ENCODE measurements at regions not wholly inside any gene's neighbourhood (a gene's known extent, or its start where the extent isn't known, plus 50 kb on each side); places are given as distances from the start of the nearest gene placed in this dataset.

- ATAC-seq: no peak
- no peak for TF ChIP-seq RARB (CRISPR knock-in tag; IDR thresholded peaks at IDR 0.05)
- no peak for TF ChIP-seq ISL1 (CRISPR knock-in tag; IDR thresholded peaks at IDR 0.05)
- no peak for TF ChIP-seq GLIS3 (CRISPR knock-in tag; IDR thresholded peaks at IDR 0.05)
Observed at GRCh38 chr2:2681711-2682251, 350.7 kb upstream of the MYT1L start.

- no peak for ATAC-seq
- no peak for TF ChIP-seq ZNF8 (CRISPR knock-in tag; IDR thresholded peaks at IDR 0.05)
- TF ChIP-seq ZFP30 (CRISPR knock-in tag; IDR thresholded peaks at IDR 0.05): no peak
- TF ChIP-seq TSHZ2 (CRISPR knock-in tag; IDR thresholded peaks at IDR 0.05): no peak
- no peak for TF ChIP-seq GLIS3 (CRISPR knock-in tag; IDR thresholded peaks at IDR 0.05)
- TF ChIP-seq ZNF70 (CRISPR knock-in tag; IDR thresholded peaks at IDR 0.05): no peak
- TF ChIP-seq ESRRG (CRISPR knock-in tag; IDR thresholded peaks at IDR 0.05): no peak
- no peak for TF ChIP-seq BACH2 (CRISPR knock-in tag; IDR thresholded peaks at IDR 0.05; ENCODE audit: borderline replicate concordance)
- TF ChIP-seq ZFP3 (CRISPR knock-in tag; IDR thresholded peaks at IDR 0.05): no peak
- TF ChIP-seq ISL1 (CRISPR knock-in tag; IDR thresholded peaks at IDR 0.05): no peak
- TF ChIP-seq RARB (CRISPR knock-in tag; IDR thresholded peaks at IDR 0.05): no peak
- no peak for TF ChIP-seq TOX (CRISPR knock-in tag; IDR thresholded peaks at IDR 0.05; ENCODE audit: borderline replicate concordance)
- TF ChIP-seq ZNF565 (CRISPR knock-in tag; conservative IDR thresholded peaks at IDR 0.05; ENCODE audit: low read depth): no peak
- no peak for TF ChIP-seq TCF4 (CRISPR knock-in tag; IDR thresholded peaks at IDR 0.05; ENCODE audit: borderline replicate concordance)
- no peak for TF ChIP-seq POU6F1 (CRISPR knock-in tag; IDR thresholded peaks at IDR 0.05; ENCODE audit: borderline replicate concordance, low read depth)
Observed at GRCh38 chr2:2681085-2681484, 350.0 kb upstream of the MYT1L start.

GRCh38 chr2:2674831-2675230, 343.8 kb upstream of the MYT1L start:
- no peak for TF ChIP-seq ZFP3 (CRISPR knock-in tag; IDR thresholded peaks at IDR 0.05)
- TF ChIP-seq GLIS3 (CRISPR knock-in tag; IDR thresholded peaks at IDR 0.05): no peak
- no peak for TF ChIP-seq ZNF70 (CRISPR knock-in tag; IDR thresholded peaks at IDR 0.05)
- no peak for TF ChIP-seq ESRRG (CRISPR knock-in tag; IDR thresholded peaks at IDR 0.05)
- TF ChIP-seq TOX (CRISPR knock-in tag; IDR thresholded peaks at IDR 0.05; ENCODE audit: borderline replicate concordance): no peak
- no peak for TF ChIP-seq SNAI2 (CRISPR knock-in tag; IDR thresholded peaks at IDR 0.05)
- no peak for TF ChIP-seq ZNF8 (CRISPR knock-in tag; IDR thresholded peaks at IDR 0.05)
- TF ChIP-seq POU6F1 (CRISPR knock-in tag; IDR thresholded peaks at IDR 0.05; ENCODE audit: borderline replicate concordance, low read depth): no peak
- TF ChIP-seq CREB5 (CRISPR knock-in tag; IDR thresholded peaks at IDR 0.05; ENCODE audit: low read depth): no peak
- no peak for TF ChIP-seq ARNTL (CRISPR knock-in tag; IDR thresholded peaks at IDR 0.05; ENCODE audit: borderline replicate concordance, low read depth)
- TF ChIP-seq ZNF565 (CRISPR knock-in tag; conservative IDR thresholded peaks at IDR 0.05; ENCODE audit: low read depth): no peak
- no peak for TF ChIP-seq BACH2 (CRISPR knock-in tag; IDR thresholded peaks at IDR 0.05; ENCODE audit: borderline replicate concordance)
- ATAC-seq: no peak

GRCh38 chr2:2673406-2673805, 342.3 kb upstream of the MYT1L start:
- TF ChIP-seq PPARA (CRISPR knock-in tag; IDR thresholded peaks at IDR 0.05; ENCODE audit: borderline replicate concordance): no peak
- TF ChIP-seq POU6F1 (CRISPR knock-in tag; IDR thresholded peaks at IDR 0.05; ENCODE audit: borderline replicate concordance, low read depth): no peak
- no peak for TF ChIP-seq SNAI2 (CRISPR knock-in tag; IDR thresholded peaks at IDR 0.05)
- no peak for TF ChIP-seq TOX (CRISPR knock-in tag; IDR thresholded peaks at IDR 0.05; ENCODE audit: borderline replicate concordance)
- TF ChIP-seq ZNF565 (CRISPR knock-in tag; conservative IDR thresholded peaks at IDR 0.05; ENCODE audit: low read depth): no peak
- no peak for TF ChIP-seq OSR1 (CRISPR knock-in tag; IDR thresholded peaks at IDR 0.05)
- TF ChIP-seq GLIS3 (CRISPR knock-in tag; IDR thresholded peaks at IDR 0.05): no peak
- no peak for TF ChIP-seq ZNF8 (CRISPR knock-in tag; IDR thresholded peaks at IDR 0.05)
- TF ChIP-seq ZNF70 (CRISPR knock-in tag; IDR thresholded peaks at IDR 0.05): no peak
- no peak for ATAC-seq

Data from SK-N-SH treated with all-trans-retinoic acid at 6 μM for 48 hours (cell line).